ENCODE measurements at regions not wholly inside any gene's neighbourhood (a gene's known extent, or its start where the extent isn't known, plus 50 kb on each side); places are given as distances from the start of the nearest gene placed in this dataset.

- Histone ChIP-seq H3K36me3 (ENCODE audit: control insufficient read depth, insufficient read depth, low read length) (no peaks in the 10 kb centered on the region), H3K4me2 (ENCODE audit: low read depth, low read length) (no peak overlapping the region), H4K5ac (ENCODE audit: low read depth, low read length) (no peak overlapping the region), H2BK20ac (ENCODE audit: low read depth, low read length) (no peak overlapping the region), H3K27ac (ENCODE audit: insufficient read depth, low read length) (no peak overlapping the region), H3K79me1 (ENCODE audit: low read depth in 1 of 2, low read length in 2 of 2) (no peaks in the 10 kb centered on the region), H2BK120ac (ENCODE audit: low read depth, low read length) (no peak overlapping the region), H3K18ac (ENCODE audit: low read depth, low read length) (no peak overlapping the region), H2BK15ac (ENCODE audit: low read depth, low read length) (no peak overlapping the region), H2BK5ac (ENCODE audit: low read depth, low read length, poor library complexity, severe bottlenecking) (no peak overlapping the region), H2AFZ (replicated peaks; ENCODE audit: low read length, poor library complexity) (no peak overlapping the region), H4K20me1 (ENCODE audit: insufficient read depth, low read length) (no peaks in the 10 kb centered on the region), H3K4me3 (ENCODE audit: insufficient read depth, low read depth, low read length) (no peak overlapping the region), H3K27me3 (ENCODE audit: control insufficient read depth, insufficient read depth, low read length) (peaks cover 13% of the 10 kb centered on the region), H3K56ac (ENCODE audit: extremely low read depth, insufficient read depth, low read length) (no peak overlapping the region), H3K4ac (ENCODE audit: low read depth, low read length) (no peak overlapping the region), H2AK5ac (ENCODE audit: low read depth, low read length) (no peak overlapping the region), H3K23ac (ENCODE audit: low read depth, low read length) (no peak overlapping the region), H3K9ac (ENCODE audit: low read depth, low read length) (no peak overlapping the region), H3K14ac (replicated peaks; ENCODE audit: low read depth, low read length) (no peak overlapping the region), H2AK9ac (replicated peaks; ENCODE audit: low read depth, low read length, poor library complexity) (no peak overlapping the region), H3K4me1 (ENCODE audit: control insufficient read depth, insufficient read depth, low read length) (no peaks in the 10 kb centered on the region), H4K91ac (ENCODE audit: insufficient read depth, low read depth, low read length) (no peak overlapping the region), H3K9me3 (ENCODE audit: control insufficient read depth, insufficient read depth, low read length) (no peaks in the 10 kb centered on the region), H3K9me1 (ENCODE audit: insufficient read depth, low read length) (no peaks in the 10 kb centered on the region), H4K8ac (ENCODE audit: low read depth in 2 of 2, low read length in 2 of 2) (no peak overlapping the region)
- intact Hi-C loops (cut with micrococcal nuclease) (no loop called here), in situ Hi-C loops (cut with MboI; ENCODE audit: low sequenced_read_pairs) (no loop called here), dilution Hi-C loops (cut with HindIII; ENCODE audit: low sequenced_read_pairs, unreplicated experiment) (no loop called here)
- ChIA-PET POLR2A (ENCODE audit: unreplicated experiment) (no interaction called here), CTCF (no interaction called here)
- no peak for DNase-seq
- TF ChIP-seq POLR2A (IDR thresholded peaks at IDR 0.05; ENCODE audit: low read depth, low read length), result no peak
- no peak for TF ChIP-seq MXI1 (IDR thresholded peaks at IDR 0.05; ENCODE audit: borderline replicate concordance, low read depth, low read length)
- TF ChIP-seq MAFK (IDR thresholded peaks at IDR 0.05; ENCODE audit: low read depth, low read length), result no peak
- no peak for TF ChIP-seq RAD21 (IDR thresholded peaks at IDR 0.05; ENCODE audit: low read length)
- TF ChIP-seq BHLHE40 (IDR thresholded peaks at IDR 0.05; ENCODE audit: low read depth, low read length), result no peak
- TF ChIP-seq RFX5 (IDR thresholded peaks at IDR 0.05; ENCODE audit: low read depth, low read length), result no peak
- no peak for TF ChIP-seq RCOR1 (IDR thresholded peaks at IDR 0.05; ENCODE audit: insufficient replicate concordance, low read length)
- no peak for TF ChIP-seq FOS (IDR thresholded peaks at IDR 0.05; ENCODE audit: low read depth, low read length)
- no CpG with 5 or more reads among the region's 2 CpGs for WGBS, 2 experiments (ENCODE audit: extremely low coverage in 2 of 2, insufficient read length in 1 of 2)
- no TSS peak for BruUV-seq (replicated peaks)
- ATAC-seq (ENCODE audit: low read depth), result no peak
Observed at GRCh38 chr5:36382890-36383289, 81.2 kb upstream of the RANBP3L start.

Data from IMR-90 (cell line).